ENCODE measurements at regions not wholly inside any gene's neighbourhood (a gene's known extent, or its start where the extent isn't known, plus 50 kb on each side); places are given as distances from the start of the nearest gene placed in this dataset.

DNA sequence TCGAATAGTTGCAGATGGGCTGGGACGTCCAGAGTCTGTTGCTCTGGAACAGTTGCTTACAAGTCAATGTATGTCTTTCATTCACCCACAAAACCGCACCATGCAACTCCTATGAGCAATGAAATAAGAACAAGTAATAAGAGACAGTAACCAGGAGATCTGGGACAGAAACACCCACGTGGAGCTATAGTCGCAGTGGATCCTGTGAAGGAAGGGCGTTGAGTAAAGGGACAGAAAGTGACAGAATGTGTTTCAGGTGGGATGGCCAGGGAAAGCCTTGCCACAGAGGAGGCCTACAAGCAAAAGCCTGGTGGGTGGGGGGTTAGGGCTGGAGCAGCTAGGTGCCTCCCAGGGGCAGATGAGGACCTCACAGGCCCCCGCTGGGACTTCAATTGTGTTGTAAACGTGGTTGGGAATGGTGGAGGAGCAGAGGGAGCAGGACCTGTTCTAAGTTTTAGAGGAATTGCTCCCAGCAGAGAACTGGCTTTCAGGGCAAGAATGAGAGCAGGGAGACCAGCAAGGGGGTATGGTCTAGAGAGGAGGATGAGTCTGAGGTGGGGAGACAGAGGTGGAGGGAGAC is 86.7 kb upstream of the FZD10 start:
- peaks cover 19% of the 10 kb centered on the region for H3K9me3 Mint-ChIP-seq
- H3K4me1 Mint-ChIP-seq (ENCODE audit: low read depth) = peaks cover 5% of the 10 kb centered on the region
- no peaks in the 10 kb centered on the region for H3K36me3 Mint-ChIP-seq (ENCODE audit: low read depth)
- H3K27ac Mint-ChIP-seq = no peak overlapping the region
- H3K4me3 Mint-ChIP-seq = no peak overlapping the region
- peaks cover 5% of the 10 kb centered on the region for H3K27me3 Mint-ChIP-seq

- Mint-ChIP-seq H3K27ac (no peak overlapping the region), H3K4me3 (no peak overlapping the region), H3K27me3 (peaks cover 5% of the 10 kb centered on the region), H3K36me3 (ENCODE audit: low read depth) (no peaks in the 10 kb centered on the region), H3K9me3 (peaks cover 19% of the 10 kb centered on the region), H3K4me1 (ENCODE audit: low read depth) (peaks cover 5% of the 10 kb centered on the region)
Observed at GRCh38 chr12:130076126-130076525, 86.1 kb upstream of the FZD10 start.

GRCh38 chr12:130076752-130077151 is 85.5 kb upstream of the FZD10 start:
- H3K27ac Mint-ChIP-seq = no peak overlapping the region
- H3K4me3 Mint-ChIP-seq = no peak overlapping the region
- H3K9me3 Mint-ChIP-seq = peaks cover 19% of the 10 kb centered on the region
- H3K27me3 Mint-ChIP-seq = peaks cover 5% of the 10 kb centered on the region
- H3K36me3 Mint-ChIP-seq (ENCODE audit: low read depth) = no peaks in the 10 kb centered on the region
- peaks cover 5% of the 10 kb centered on the region for H3K4me1 Mint-ChIP-seq (ENCODE audit: low read depth)

GRCh38 chr12:130078852-130079251 is 83.4 kb upstream of the FZD10 start:
- H3K4me1 Mint-ChIP-seq (ENCODE audit: low read depth) = peaks cover 5% of the 10 kb centered on the region
- H3K4me3 Mint-ChIP-seq = no peak overlapping the region
- no peak overlapping the region for H3K27ac Mint-ChIP-seq
- H3K27me3 Mint-ChIP-seq = peaks cover 8% of the 10 kb centered on the region
- H3K9me3 Mint-ChIP-seq = peaks cover 19% of the 10 kb centered on the region
- H3K36me3 Mint-ChIP-seq (ENCODE audit: low read depth) = no peaks in the 10 kb centered on the region

- Mint-ChIP-seq H3K27ac (no peak overlapping the region), H3K27me3 (peaks cover 8% of the 10 kb centered on the region), H3K4me1 (ENCODE audit: low read depth) (peaks cover 5% of the 10 kb centered on the region), H3K9me3 (peaks cover 19% of the 10 kb centered on the region), H3K36me3 (ENCODE audit: low read depth) (no peaks in the 10 kb centered on the region), H3K4me3 (no peak overlapping the region)
Observed at GRCh38 chr12:130079279-130079678, 83.0 kb upstream of the FZD10 start.

DNA sequence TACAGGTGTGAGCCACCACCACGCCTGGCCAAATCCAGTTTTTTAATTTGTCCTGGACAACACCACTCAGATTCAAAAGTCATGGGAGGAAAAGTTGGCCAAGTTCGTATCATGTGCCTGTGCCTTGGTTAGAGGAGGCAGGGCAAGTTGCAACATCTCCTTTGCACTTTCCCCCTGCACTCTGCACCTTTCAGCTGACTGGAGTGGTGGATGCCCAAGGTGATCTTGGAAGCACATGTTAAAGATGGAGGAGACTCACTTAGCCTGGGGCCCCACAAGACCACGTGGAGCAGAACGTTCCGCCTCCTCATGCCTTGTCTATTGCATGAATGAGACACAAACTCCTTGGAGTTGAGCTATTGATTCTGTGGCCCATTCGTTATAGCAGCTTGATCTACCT is 82.1 kb upstream of the FZD10 start:
- H3K27me3 Mint-ChIP-seq = peaks cover 8% of the 10 kb centered on the region
- no peak overlapping the region for H3K27ac Mint-ChIP-seq
- peaks cover 19% of the 10 kb centered on the region for H3K9me3 Mint-ChIP-seq
- no peaks in the 10 kb centered on the region for H3K36me3 Mint-ChIP-seq (ENCODE audit: low read depth)
- H3K4me3 Mint-ChIP-seq = no peak overlapping the region
- peaks cover 5% of the 10 kb centered on the region for H3K4me1 Mint-ChIP-seq (ENCODE audit: low read depth)

DNA sequence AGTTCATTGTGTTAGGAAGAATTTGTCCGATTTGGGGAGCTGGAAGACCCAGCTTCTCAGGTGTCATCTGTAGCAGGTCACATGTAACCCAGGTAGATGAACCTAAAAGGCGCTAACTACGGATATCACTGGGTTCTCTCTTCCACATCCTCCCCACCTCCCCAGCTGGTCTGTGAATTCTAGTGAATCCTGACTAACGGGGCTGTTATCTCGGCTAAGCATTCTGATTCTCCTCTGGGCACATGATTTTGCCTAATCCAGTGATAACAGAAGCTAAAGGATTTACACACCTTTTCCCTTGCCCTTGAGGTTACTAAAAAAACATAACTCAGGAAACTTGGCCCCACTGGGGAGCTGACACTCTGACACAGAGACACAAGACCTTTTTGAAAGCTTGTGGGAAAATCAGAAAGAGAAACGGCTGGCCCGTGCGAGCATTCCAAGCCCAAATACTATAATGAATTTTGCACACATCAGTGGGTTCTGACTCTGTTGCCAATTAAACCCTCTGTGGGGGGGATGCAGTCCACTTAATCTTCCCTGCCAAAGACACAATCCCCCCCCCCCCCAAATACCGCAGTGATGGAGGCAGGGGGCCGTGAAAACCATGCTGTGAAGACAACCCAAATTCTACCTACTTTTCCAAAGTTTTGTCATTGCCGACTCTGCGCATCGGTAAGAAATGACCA is 81.0 kb upstream of the FZD10 start:
- Mint-ChIP-seq H3K9me3 (peaks cover 19% of the 10 kb centered on the region), H3K36me3 (ENCODE audit: low read depth) (no peaks in the 10 kb centered on the region), H3K27me3 (peaks cover 8% of the 10 kb centered on the region), H3K4me1 (ENCODE audit: low read depth) (peaks cover 10% of the 10 kb centered on the region), H3K4me3 (no peak overlapping the region), H3K27ac (no peak overlapping the region)

DNA sequence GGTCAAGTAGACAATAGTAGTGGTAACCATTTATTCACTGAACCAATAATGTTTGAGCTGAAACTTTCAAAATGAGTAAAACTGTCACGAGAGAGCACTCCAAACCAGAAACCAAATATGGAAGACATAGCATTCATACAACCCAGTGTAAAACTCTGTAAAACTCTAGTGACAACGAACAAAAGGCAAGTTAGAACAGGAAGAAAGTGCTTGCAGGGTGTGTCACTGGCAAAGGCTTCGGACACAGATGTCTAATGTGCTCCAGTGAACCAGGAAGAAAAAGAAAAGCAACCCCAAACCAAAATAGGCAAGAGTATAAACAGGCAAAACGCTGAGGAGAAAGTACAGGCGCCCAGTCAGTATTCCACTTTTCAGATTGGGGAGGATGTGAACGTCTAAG is 79.3 kb upstream of the FZD10 start:
- Mint-ChIP-seq H3K4me3 (no peak overlapping the region), H3K4me1 (ENCODE audit: low read depth) (peaks cover 22% of the 10 kb centered on the region), H3K9me3 (peaks cover 8% of the 10 kb centered on the region), H3K36me3 (ENCODE audit: low read depth) (no peaks in the 10 kb centered on the region), H3K27me3 (peaks cover 3% of the 10 kb centered on the region), H3K27ac (no peak overlapping the region)

DNA sequence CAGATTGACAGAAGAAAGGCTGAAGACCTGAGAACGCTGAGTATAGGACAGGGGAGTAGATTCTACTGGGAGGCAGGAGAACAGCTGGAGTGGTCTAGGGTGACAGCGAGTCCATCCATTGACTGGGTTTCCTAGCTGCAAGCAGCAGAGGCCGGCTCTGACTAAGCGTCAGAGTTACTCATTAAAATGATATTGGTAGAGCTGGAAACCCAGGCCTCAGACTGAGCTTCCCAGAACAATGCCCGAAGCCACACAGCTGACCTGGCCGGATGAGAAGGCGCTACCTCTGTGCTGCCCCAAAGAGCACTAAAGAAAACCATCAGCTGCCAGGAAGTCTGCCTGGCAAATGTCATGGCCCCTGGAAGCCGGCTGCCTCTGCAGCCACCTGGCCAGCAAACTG is 78.5 kb upstream of the FZD10 start:
- Mint-ChIP-seq H3K27me3 (peaks cover 3% of the 10 kb centered on the region), H3K36me3 (ENCODE audit: low read depth) (no peaks in the 10 kb centered on the region), H3K4me1 (ENCODE audit: low read depth) (peaks cover 24% of the 10 kb centered on the region), H3K27ac (no peak overlapping the region), H3K4me3 (no peak overlapping the region), H3K9me3 (peaks cover 7% of the 10 kb centered on the region)

DNA sequence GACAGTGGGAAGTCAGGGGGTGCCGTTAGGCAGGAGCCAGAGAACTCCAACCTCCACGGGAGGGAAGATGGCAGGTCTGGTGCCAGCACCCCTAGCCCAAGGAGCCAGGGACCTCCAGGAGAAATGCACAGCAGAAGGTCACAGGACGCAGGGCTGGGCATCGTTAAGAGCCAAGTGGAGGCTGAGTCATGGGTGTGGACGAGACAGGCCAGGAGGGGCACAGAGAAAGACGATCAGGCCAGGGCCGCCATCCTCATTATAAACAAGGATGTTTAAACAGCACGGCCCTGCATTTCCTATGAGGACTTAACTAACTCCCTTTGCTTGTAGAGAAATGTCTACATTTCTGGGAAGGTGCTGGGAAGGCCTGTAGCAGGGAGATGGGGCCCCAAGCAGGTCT is 77.9 kb upstream of the FZD10 start:
- H3K27me3 Mint-ChIP-seq = peaks cover 3% of the 10 kb centered on the region
- peaks cover 3% of the 10 kb centered on the region for H3K9me3 Mint-ChIP-seq
- H3K4me1 Mint-ChIP-seq (ENCODE audit: low read depth) = peaks cover 24% of the 10 kb centered on the region

DNA sequence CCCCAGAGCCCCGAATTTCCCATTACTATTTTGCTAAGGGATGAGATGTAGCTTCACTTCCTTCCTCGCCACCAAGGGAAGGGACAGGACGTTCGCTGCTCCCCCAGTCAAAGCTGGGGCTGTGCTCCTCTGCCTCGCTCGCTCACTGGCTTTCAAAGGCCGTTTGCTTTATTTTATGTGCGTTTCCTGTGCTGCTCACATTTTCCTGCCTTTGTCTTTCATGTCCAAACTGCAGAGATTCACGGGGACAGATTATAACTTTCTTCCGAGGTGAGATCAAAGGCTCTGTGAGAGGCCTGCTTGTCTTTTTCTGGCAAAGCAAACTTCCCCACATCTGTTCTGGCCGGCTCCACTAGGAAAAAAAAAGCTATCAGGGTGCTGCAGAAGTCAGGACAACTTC is 76.0 kb upstream of the FZD10 start:
- peaks cover 24% of the 10 kb centered on the region for H3K4me1 Mint-ChIP-seq (ENCODE audit: low read depth)
- H3K36me3 Mint-ChIP-seq (ENCODE audit: low read depth) = no peaks in the 10 kb centered on the region
- H3K27me3 Mint-ChIP-seq = peaks cover 3% of the 10 kb centered on the region
- H3K27ac Mint-ChIP-seq = no peak overlapping the region
- no peaks in the 10 kb centered on the region for H3K9me3 Mint-ChIP-seq
- H3K4me3 Mint-ChIP-seq = peak overlapping the region; percentile 27

More for the DNA sequence above, 77.9 kb upstream of the FZD10 start:
- Mint-ChIP-seq H3K36me3 (ENCODE audit: low read depth) (no peaks in the 10 kb centered on the region), H3K4me3 (no peak overlapping the region), H3K27ac (no peak overlapping the region)

GRCh38 chr12:130086797-130087196 is 75.5 kb upstream of the FZD10 start:
- peaks cover 3% of the 10 kb centered on the region for H3K27me3 Mint-ChIP-seq
- peak overlapping the region; percentile 27 for H3K4me3 Mint-ChIP-seq
- no peak overlapping the region for H3K27ac Mint-ChIP-seq
- no peaks in the 10 kb centered on the region for H3K36me3 Mint-ChIP-seq (ENCODE audit: low read depth)
- H3K9me3 Mint-ChIP-seq = no peaks in the 10 kb centered on the region
- H3K4me1 Mint-ChIP-seq (ENCODE audit: low read depth) = peaks cover 24% of the 10 kb centered on the region

DNA sequence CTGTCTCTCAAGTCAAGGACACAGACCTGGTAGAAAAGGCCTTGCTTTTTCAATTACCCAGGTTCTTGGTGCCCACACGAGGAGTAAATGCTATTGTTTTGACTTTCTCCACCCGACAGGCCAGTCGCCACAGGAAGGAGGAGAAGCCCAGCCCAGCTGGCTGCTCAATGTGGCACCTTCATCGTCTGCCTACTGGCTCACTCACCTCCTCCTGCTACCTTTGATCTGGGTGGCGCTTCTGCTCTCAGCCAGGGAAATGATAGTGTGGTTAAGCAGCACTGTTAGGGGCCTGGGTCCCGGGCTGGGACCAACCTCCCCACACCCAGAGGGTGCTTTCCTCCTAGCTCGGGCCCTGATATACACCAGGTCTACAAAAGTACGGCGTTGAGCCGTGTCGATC is 75.0 kb upstream of the FZD10 start:
- no peak overlapping the region for H3K4me3 Mint-ChIP-seq
- peaks cover 3% of the 10 kb centered on the region for H3K27me3 Mint-ChIP-seq
- H3K36me3 Mint-ChIP-seq (ENCODE audit: low read depth) = no peaks in the 10 kb centered on the region
- H3K4me1 Mint-ChIP-seq (ENCODE audit: low read depth) = peaks cover 24% of the 10 kb centered on the region
- no peak overlapping the region for H3K27ac Mint-ChIP-seq
- no peaks in the 10 kb centered on the region for H3K9me3 Mint-ChIP-seq

DNA sequence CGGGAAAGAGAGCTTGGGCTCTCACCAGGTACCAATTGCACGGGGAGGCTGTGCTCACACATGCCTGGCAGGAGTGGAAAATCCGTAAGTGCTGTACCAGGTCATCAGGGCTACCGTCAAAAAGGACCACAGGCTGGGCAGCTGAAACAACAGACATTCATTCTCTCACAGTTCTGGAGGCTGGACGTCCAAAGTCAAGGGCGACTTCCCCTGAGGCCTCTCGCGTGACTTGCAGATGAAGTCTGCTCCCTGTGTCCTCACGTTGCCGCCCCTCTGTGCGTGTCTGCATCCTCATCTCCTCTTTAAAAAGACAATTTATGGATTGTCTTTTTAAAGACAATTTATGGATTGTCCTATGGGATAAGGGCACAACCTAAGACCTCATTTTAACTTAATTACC is 73.8 kb upstream of the FZD10 start:
- H3K4me1 Mint-ChIP-seq (ENCODE audit: low read depth) = peaks cover 24% of the 10 kb centered on the region
- H3K27ac Mint-ChIP-seq = no peak overlapping the region
- no peak overlapping the region for H3K4me3 Mint-ChIP-seq
- H3K9me3 Mint-ChIP-seq = no peaks in the 10 kb centered on the region
- H3K36me3 Mint-ChIP-seq (ENCODE audit: low read depth) = no peaks in the 10 kb centered on the region
- no peaks in the 10 kb centered on the region for H3K27me3 Mint-ChIP-seq

DNA sequence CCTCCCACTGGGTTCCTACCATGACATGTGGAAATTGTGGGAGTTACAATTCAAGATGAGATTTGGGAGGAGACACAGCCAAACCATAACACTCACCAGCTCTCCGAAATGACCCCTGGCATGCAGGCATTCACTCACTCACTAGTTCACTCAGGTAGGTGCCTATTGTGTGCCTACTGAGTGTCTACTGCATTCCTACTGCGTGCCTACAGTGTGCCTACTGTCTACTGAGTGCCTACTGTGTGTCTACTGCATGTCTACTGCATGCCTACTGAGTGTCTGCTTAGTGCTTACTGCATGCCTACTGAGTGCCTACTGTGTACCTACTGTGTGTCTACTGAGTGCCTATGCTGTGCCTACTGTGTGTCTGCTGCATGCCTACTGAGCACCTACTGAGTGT is 71.7 kb upstream of the FZD10 start:
- peaks cover 24% of the 10 kb centered on the region for H3K4me1 Mint-ChIP-seq (ENCODE audit: low read depth)
- no peaks in the 10 kb centered on the region for H3K36me3 Mint-ChIP-seq (ENCODE audit: low read depth)
- no peaks in the 10 kb centered on the region for H3K27me3 Mint-ChIP-seq
- H3K27ac Mint-ChIP-seq = no peak overlapping the region
- H3K9me3 Mint-ChIP-seq = no peaks in the 10 kb centered on the region
- no peak overlapping the region for H3K4me3 Mint-ChIP-seq

- no peaks in the 10 kb centered on the region for H3K4me1 Mint-ChIP-seq (ENCODE audit: low read depth)
- H3K27me3 Mint-ChIP-seq = no peaks in the 10 kb centered on the region
- H3K36me3 Mint-ChIP-seq (ENCODE audit: low read depth) = no peaks in the 10 kb centered on the region
- H3K4me3 Mint-ChIP-seq = no peak overlapping the region
- H3K9me3 Mint-ChIP-seq = no peaks in the 10 kb centered on the region
- no peak overlapping the region for H3K27ac Mint-ChIP-seq
Observed at GRCh38 chr12:130093380-130093779, 68.9 kb upstream of the FZD10 start.
